ENCODE measurements at regions not wholly inside any gene's neighbourhood (a gene's known extent, or its start where the extent isn't known, plus 50 kb on each side); places are given as distances from the start of the nearest gene placed in this dataset.

- CTCF ChIA-PET (ENCODE audit: low intra/inter-chr PET ratio, low total read pairs), result no interaction called here
- no peak overlapping the region for H3K4me2 ChIP-seq (ENCODE audit: low read depth, low read length)
- TF ChIP-seq ZNF292 (CRISPR knock-in tag; IDR thresholded peaks at IDR 0.05; ENCODE audit: borderline replicate concordance, low read depth), result no peak
- TF ChIP-seq GABPA (IDR thresholded peaks at IDR 0.05; ENCODE audit: low read depth, low read length), result no peak
- no peak for TF ChIP-seq GABPA (CRISPR knock-in tag; IDR thresholded peaks at IDR 0.05; ENCODE audit: low read depth)
- TF ChIP-seq EEA1 (CRISPR knock-in tag; IDR thresholded peaks at IDR 0.05; ENCODE audit: borderline replicate concordance), result no peak
- TF ChIP-seq ZNF281 (CRISPR knock-in tag; IDR thresholded peaks at IDR 0.05; ENCODE audit: borderline replicate concordance), result no peak
- no peak for TF ChIP-seq PRDM15 (CRISPR knock-in tag; IDR thresholded peaks at IDR 0.05)
- TF ChIP-seq ZNF746 (CRISPR knock-in tag; IDR thresholded peaks at IDR 0.05), result no peak
- TF ChIP-seq ZNF224 (CRISPR knock-in tag; IDR thresholded peaks at IDR 0.05), result no peak
- TF ChIP-seq CEBPB (IDR thresholded peaks at IDR 0.05; ENCODE audit: borderline replicate concordance, low read depth, low read length), result no peak
- TF ChIP-seq RFX1 (IDR thresholded peaks at IDR 0.05), result no peak
- no peak for TF ChIP-seq MYC (CRISPR knock-in tag; IDR thresholded peaks at IDR 0.05; ENCODE audit: borderline replicate concordance)
- TF ChIP-seq EP300 (IDR thresholded peaks at IDR 0.05; ENCODE audit: low read depth in 2 of 2, low read length in 2 of 2), result no peak
- no peak for TF ChIP-seq EP300 (CRISPR knock-in tag; IDR thresholded peaks at IDR 0.05; ENCODE audit: borderline replicate concordance)
- TF ChIP-seq FOXK2 (IDR thresholded peaks at IDR 0.05), result no peak
- TF ChIP-seq HMGXB4 (CRISPR knock-in tag; IDR thresholded peaks at IDR 0.05; ENCODE audit: borderline replicate concordance in 1 of 2, low read depth in 1 of 2), result no peak
- TF ChIP-seq ELF4 (CRISPR knock-in tag; IDR thresholded peaks at IDR 0.05; ENCODE audit: borderline replicate concordance), result no peak
Measured at GRCh38 chr6:27550692-27551091, 77.8 kb upstream of the ZNF184 start.

More at GRCh38 chr6:27550692-27551091, 77.8 kb upstream of the ZNF184 start:
- H3K9me3 ChIP-seq (ENCODE audit: low read length), result no peaks in the 10 kb centered on the region
- BruUV-seq (replicated peaks), result no TSS peak
- H3K36me3 ChIP-seq (replicated peaks in 1 of 2; ENCODE audit: control insufficient read depth in 1 of 2, insufficient read depth in 2 of 2, low read length in 2 of 2), result no peaks in the 10 kb centered on the region
- H3K27ac ChIP-seq (ENCODE audit: extremely low read length, insufficient read depth, low read length), result no peak overlapping the region
- no peaks in the 10 kb centered on the region for H3K79me2 ChIP-seq (ENCODE audit: insufficient read depth, low read length)
- H2AFZ ChIP-seq (ENCODE audit: low read length), result no peak overlapping the region
- no peak for ATAC-seq
- POLR2A ChIA-PET, result interaction anchor here (0.6 kb wide), 1 partner anchor 1435 kb away, joined by 3 read pairs; no protein-coding TSS in a partner anchor
- intact Hi-C loops (cut with micrococcal nuclease; ENCODE audit: unreplicated experiment) (no loop called here), in situ Hi-C loops (cut with HindIII; ENCODE audit: extremely low pct_ligation_motif_present, low pct_unique_long_range_greater_than_20kb) (no loop called here)
- H3K4me1 ChIP-seq (ENCODE audit: insufficient read depth, low read length), result peaks cover 40% of the 10 kb centered on the region
- no peak for DNase-seq (ENCODE audit: low spot score)
- no peaks in the 10 kb centered on the region; a peak in 1 of 5 replicates for H3K27me3 ChIP-seq (ENCODE audit: control insufficient read depth in 1 of 2, insufficient read depth in 2 of 2, low read length in 2 of 2)
- no peak overlapping the region for H3K4me3 ChIP-seq (replicated peaks in 1 of 3; ENCODE audit: insufficient read depth in 1 of 3, low read depth in 2 of 3, low read length in 3 of 3)
- 32% methylated on average over 3 of the region's 3 CpGs for WGBS (ENCODE audit: low lambda C conversion rate)
- H4K20me1 ChIP-seq (ENCODE audit: insufficient read depth, low read length), result no peaks in the 10 kb centered on the region
- H3K9ac ChIP-seq (ENCODE audit: insufficient read depth, low read depth, low read length), result no peak overlapping the region
- FAIRE-seq, result no peak

All from HepG2 (cell line).